ENCODE measurements at regions not wholly inside any gene's neighbourhood (a gene's known extent, or its start where the extent isn't known, plus 50 kb on each side); places are given as distances from the start of the nearest gene placed in this dataset.
"Not testable (repeated sequence)": the region's sequence is repeated elsewhere in the genome, so short reads cannot be mapped to it uniquely, and the experiment has no call there.

GRCh38 chrX:45508454-45508853 is 307.8 kb upstream of the DIPK2B start:
- TF ChIP-seq CTCF (IDR thresholded peaks at IDR 0.05; ENCODE audit: control insufficient read depth, insufficient read depth, low read depth, low read length, missing control alignments): no peak
- no peak for DNase-seq (ENCODE audit: low read depth)
- H3K4me3 ChIP-seq (ENCODE audit: control insufficient read depth, low read depth, low read length): no peak overlapping the region

- H3K4me3 ChIP-seq (ENCODE audit: control insufficient read depth, low read depth, low read length): no peak overlapping the region
- no peak for DNase-seq (ENCODE audit: low read depth)
- TF ChIP-seq CTCF (IDR thresholded peaks at IDR 0.05; ENCODE audit: control insufficient read depth, insufficient read depth, low read depth, low read length, missing control alignments): no peak
Observed at GRCh38 chrX:45506149-45506730, 305.6 kb upstream of the DIPK2B start.

GRCh38 chrX:45505214-45505613 is 304.5 kb upstream of the DIPK2B start:
- no peak for TF ChIP-seq CTCF (IDR thresholded peaks at IDR 0.05; ENCODE audit: control insufficient read depth, insufficient read depth, low read depth, low read length, missing control alignments)
- no peak for DNase-seq (ENCODE audit: low read depth)

GRCh38 chrX:45503787-45504362 is 303.2 kb upstream of the DIPK2B start:
- DNase-seq (ENCODE audit: low read depth); H3K4me3 ChIP-seq (ENCODE audit: control insufficient read depth, low read depth, low read length): not testable (repeated sequence)

More at GRCh38 chrX:45505214-45505613, 304.5 kb upstream of the DIPK2B start:
- H3K4me3 ChIP-seq (ENCODE audit: control insufficient read depth, low read depth, low read length): no peak overlapping the region

GRCh38 chrX:45502396-45502795 is 301.7 kb upstream of the DIPK2B start:
- TF ChIP-seq CTCF (IDR thresholded peaks at IDR 0.05; ENCODE audit: control insufficient read depth, insufficient read depth, low read depth, low read length, missing control alignments): no peak
- DNase-seq (ENCODE audit: low read depth): no peak
- no peak overlapping the region for H3K4me3 ChIP-seq (ENCODE audit: control insufficient read depth, low read depth, low read length)

- no peak for DNase-seq (ENCODE audit: low read depth)
- TF ChIP-seq CTCF (IDR thresholded peaks at IDR 0.05; ENCODE audit: control insufficient read depth, insufficient read depth, low read depth, low read length, missing control alignments): no peak
- no peak overlapping the region for H3K4me3 ChIP-seq (ENCODE audit: control insufficient read depth, low read depth, low read length)
Observed at GRCh38 chrX:45497290-45497689, 296.6 kb upstream of the DIPK2B start.

GRCh38 chrX:45485719-45486118 is 285.0 kb upstream of the DIPK2B start:
- no peak for TF ChIP-seq CTCF (IDR thresholded peaks at IDR 0.05; ENCODE audit: control insufficient read depth, insufficient read depth, low read depth, low read length, missing control alignments)
- DNase-seq (ENCODE audit: low read depth): no peak
- H3K4me3 ChIP-seq (ENCODE audit: control insufficient read depth, low read depth, low read length): no peak overlapping the region

Measured in AG09309 (cell line).